ENCODE measurements at regions not wholly inside any gene's neighbourhood (a gene's known extent, or its start where the extent isn't known, plus 50 kb on each side); places are given as distances from the start of the nearest gene placed in this dataset.

GRCh38 chr3:127107491-127108375 lies 85.2 kb upstream of the PRR23E start:
- Histone ChIP-seq H3K27me3 (ENCODE audit: control insufficient read depth in 4 of 4, insufficient read depth in 4 of 4, low read length in 3 of 4) (no peaks in the 10 kb centered on the region), H3K9ac (ENCODE audit: low read depth in 1 of 2, low read length in 2 of 2) (no peak overlapping the region), H3K27ac (ENCODE audit: low read depth in 1 of 2, low read length in 2 of 2) (no peak overlapping the region), H3K4me3 (ENCODE audit: low read depth in 1 of 3, low read length in 3 of 3) (no peak overlapping the region), H3K4me1 (ENCODE audit: control insufficient read depth in 4 of 4, insufficient read depth in 4 of 4, low read length in 3 of 4) (no peaks in the 10 kb centered on the region), H3K36me3 (ENCODE audit: control insufficient read depth in 4 of 4, insufficient read depth in 3 of 4, low read depth in 1 of 4, low read length in 3 of 4) (no peaks in the 10 kb centered on the region), H3K9me3 (ENCODE audit: control insufficient read depth in 4 of 4, low read length in 3 of 4) (peaks cover 4 to 12% (median 7%) of the 10 kb centered on the region in 4 donors)
- peak; percentile 14 for DNase-seq (ENCODE audit: low spot score)
- TF ChIP-seq TAF1 (conservative IDR thresholded peaks at IDR 0.05) (no peak), FOXA2 (IDR thresholded peaks at IDR 0.05) (no peak), FOXA1 (IDR thresholded peaks at IDR 0.05) (no peak), CTCF (IDR thresholded peaks at IDR 0.05; ENCODE audit: low read depth, low read length, missing input control) (no peak), EGR1 (IDR thresholded peaks at IDR 0.05; ENCODE audit: low read depth in 2 of 2) (no peak), REST (IDR thresholded peaks at IDR 0.05) (no peak), YY1 (IDR thresholded peaks at IDR 0.05) (no peak), MAX (IDR thresholded peaks at IDR 0.05) (no peak), JUND (IDR thresholded peaks at IDR 0.05) (no peak), SP1 (IDR thresholded peaks at IDR 0.05) (no peak), RAD21 (IDR thresholded peaks at IDR 0.05) (no peak), NR2F2 (IDR thresholded peaks at IDR 0.05) (no peak), HNF4G (IDR thresholded peaks at IDR 0.05) (no peak), RXRA (IDR thresholded peaks at IDR 0.05) (no peak), GABPA (IDR thresholded peaks at IDR 0.05 in 1 of 2, conservative IDR thresholded peaks at IDR 0.05 in 1 of 2) (no peak), HNF4A (conservative IDR thresholded peaks at IDR 0.05) (no peak), ZBTB33 (IDR thresholded peaks at IDR 0.05) (no peak), ATF3 (IDR thresholded peaks at IDR 0.05) (no peak)
- WGBS: 90% methylated on average over 10 of the region's 10 CpGs
